H1 (cell line): ENCODE measurements at regions not wholly inside any gene's neighbourhood (a gene's known extent, or its start where the extent isn't known, plus 50 kb on each side); places are given as distances from the start of the nearest gene placed in this dataset.

Source experiments
- CTCF ChIA-PET: fragments of 300-600 bp; sonication (Branson Sonifier 250); formaldehyde crosslinking; loops from one replicate; lab custom pipeline; 2021; ENCODE audit not compliant: partially characterized antibody; lab: Charles Lee
- POLR2A ChIA-PET: fragments of 300-600 bp; sonication (Branson Sonifier 250); formaldehyde crosslinking; loops from one replicate; lab custom pipeline; 2021; ENCODE audit warnings: inconsistent platforms; ENCODE audit not compliant: partially characterized antibody; lab: Charles Lee
- DNase-seq, 2 experiments: peaks; one replicate each; pipeline versions ENCODE4 v3.0.0 to v3.0.0-alpha.2; 2010 to 2022; ENCODE audit warnings: low spot score in 2 of 2, low read depth in 1 of 2, mixed read lengths in 1 of 2
- FAIRE-seq: peaks from 2 replicates; lab custom pipeline; 2011; peaks lifted over from hg19 to GRCh38; lab: Jason Lieb, UNC
- H2AFZ ChIP-seq: 2 replicates; pipeline ENCODE4 v1.8.1; 2012; ENCODE audit warnings: low read length, inconsistent platforms
- H2AK5ac ChIP-seq: 2 replicates; pipeline ENCODE4 v1.6.1; 2013; ENCODE audit warnings: low read depth, low read length
- H2BK120ac ChIP-seq: replicated peaks from 2 replicates; pipeline ENCODE3; 2013; ENCODE audit warnings: low read depth, low read length, inconsistent platforms
- H2BK12ac ChIP-seq: 2 replicates; pipeline ENCODE4 v1.6.1; 2013; ENCODE audit warnings: low read depth, low read length
- H2BK15ac ChIP-seq: 2 replicates; pipeline ENCODE4 v1.6.1; 2013; ENCODE audit warnings: low read length
- H2BK20ac ChIP-seq: 2 replicates; pipeline ENCODE4 v1.6.1; 2013; ENCODE audit warnings: low read length
- H2BK5ac ChIP-seq: 2 replicates; pipeline ENCODE4 v1.6.1; 2013; ENCODE audit warnings: low read depth, low read length
- H3K14ac ChIP-seq: 2 replicates; pipeline ENCODE4 v1.6.1; 2013; ENCODE audit warnings: inconsistent platforms; ENCODE audit not compliant: insufficient read length
- H3K18ac ChIP-seq: 2 replicates; pipeline ENCODE4 v1.6.1; 2013; ENCODE audit warnings: low read length; ENCODE audit errors: extremely low read depth
- H3K23ac ChIP-seq: 2 replicates; pipeline ENCODE4 v1.6.1; 2013; ENCODE audit warnings: inconsistent platforms; ENCODE audit not compliant: insufficient read length
- H3K23me2 ChIP-seq: 2 replicates; pipeline ENCODE4 v1.6.1; 2013; ENCODE audit warnings: low read depth, low read length
- H3K27ac ChIP-seq: 2 replicates; pipeline ENCODE4 v1.6.1; 2011; ENCODE audit warnings: low read depth, low read length, inconsistent platforms
- H3K27me3 ChIP-seq, 4 experiments: replicated peaks in 1 of 4; 1 replicate in 1 of 4; 2 replicates in 3 of 4; pipeline versions ENCODE4 v1.6.1 to v1.8.1; 2011 to 2013; ENCODE audit warnings: low read length in 3 of 4, mild to moderate bottlenecking in 3 of 4, inconsistent platforms in 2 of 4, mixed read lengths in 2 of 4, moderate library complexity in 1 of 4; ENCODE audit not compliant: control insufficient read depth in 3 of 4, insufficient read depth in 3 of 4; ENCODE audit errors: extremely low read depth in 1 of 4
- H3K36me3 ChIP-seq, 4 experiments: 2 replicates each; pipeline versions ENCODE4 v1.6.1 to v1.8.1; 2011 to 2013; ENCODE audit warnings: mild to moderate bottlenecking in 4 of 4, low read length in 3 of 4, moderate library complexity in 2 of 4, control low read depth in 1 of 4, inconsistent platforms in 1 of 4; ENCODE audit not compliant: insufficient read depth in 4 of 4, control insufficient read depth in 2 of 4
- H3K4ac ChIP-seq: replicated peaks from 2 replicates; pipeline ENCODE3; 2013; ENCODE audit warnings: low read length, low read depth, mixed read lengths, inconsistent platforms; ENCODE audit not compliant: insufficient read length
- H3K4me1 ChIP-seq, 4 experiments: replicated peaks in 1 of 4; 1 replicate in 1 of 4; 2 replicates in 3 of 4; pipeline versions ENCODE4 v1.6.1 to v1.8.1; 2011 to 2013; ENCODE audit warnings: low read length in 3 of 4, inconsistent platforms in 2 of 4, mixed read lengths in 1 of 4; ENCODE audit not compliant: insufficient read depth in 4 of 4, control insufficient read depth in 3 of 4
- H3K4me2 ChIP-seq, 2 experiments: 2 replicates each; pipeline versions ENCODE4 v1.6.1 to v1.8.1; 2011 to 2013; ENCODE audit warnings: low read depth in 2 of 2, low read length in 2 of 2, control low read depth in 1 of 2, inconsistent platforms in 1 of 2, mild to moderate bottlenecking in 1 of 2; ENCODE audit not compliant: insufficient read depth in 1 of 2
- H3K4me3 ChIP-seq, 4 experiments: fragments of 200-600, 300-600 bp in 1 of 4; sonication (generic), shearing (Covaris generic), sonication (Bioruptor Twin) in 1 of 4; 2 replicates each; pipeline versions ENCODE4 v1.5.1 to v1.8.1; 2011 to 2016; ENCODE audit warnings: low read length in 4 of 4, low read depth in 3 of 4, control low read depth in 2 of 4, inconsistent platforms in 2 of 4, mild to moderate bottlenecking in 2 of 4, mixed read lengths in 1 of 4, moderate library complexity in 1 of 4; ENCODE audit not compliant: insufficient read depth in 2 of 4; ENCODE audit errors: extremely low read depth in 1 of 4
- H3K56ac ChIP-seq: replicated peaks from 2 replicates; pipeline ENCODE3; 2013; ENCODE audit warnings: low read depth, mild to moderate bottlenecking, mixed read lengths, low read length, inconsistent platforms; ENCODE audit not compliant: insufficient read length
- H3K79me1 ChIP-seq: 2 replicates; pipeline ENCODE4 v1.6.1; 2013; ENCODE audit warnings: low read depth, low read length, control low read depth
- H3K79me2 ChIP-seq, 2 experiments: 2 replicates each; pipeline versions ENCODE4 v1.6.1 to v1.8.1; 2012 to 2013; ENCODE audit warnings: low read length in 2 of 2, mild to moderate bottlenecking in 2 of 2, inconsistent platforms in 1 of 2; ENCODE audit not compliant: insufficient read depth in 2 of 2, control insufficient read depth in 1 of 2
- H3K9ac ChIP-seq, 4 experiments: replicated peaks in 1 of 4; 1 replicate in 1 of 4; 2 replicates in 3 of 4; pipeline versions ENCODE4 v1.6.1 to v1.8.1; 2011 to 2013; ENCODE audit warnings: low read depth in 3 of 4, low read length in 3 of 4, control low read depth in 2 of 4, mild to moderate bottlenecking in 2 of 4, moderate library complexity in 2 of 4, inconsistent platforms in 1 of 4; ENCODE audit errors: extremely low read depth in 1 of 4
- H3K9me3 ChIP-seq, 2 experiments: 2 replicates each; pipeline versions ENCODE4 v1.6.1 to v1.8.1; 2012 to 2013; ENCODE audit warnings: mild to moderate bottlenecking in 2 of 2, moderate library complexity in 2 of 2, control low read depth in 1 of 2, inconsistent platforms in 1 of 2, low read depth in 1 of 2, low read length in 1 of 2, mixed read lengths in 1 of 2; ENCODE audit not compliant: insufficient read depth in 2 of 2
- H4K20me1 ChIP-seq, 2 experiments: replicated peaks in 1 of 2; 2 replicates each; pipeline versions ENCODE3 to v1.8.1; 2011 to 2013; ENCODE audit warnings: inconsistent platforms in 2 of 2, low read length in 2 of 2, mild to moderate bottlenecking in 1 of 2; ENCODE audit not compliant: insufficient read depth in 2 of 2, control insufficient read depth in 1 of 2
- H4K5ac ChIP-seq: 2 replicates; pipeline ENCODE4 v1.6.1; 2013; ENCODE audit warnings: low read length, low read depth, mixed read lengths, inconsistent platforms; ENCODE audit not compliant: insufficient read length
- H4K8ac ChIP-seq: 2 replicates; pipeline ENCODE4 v1.8.0; 2013; ENCODE audit warnings: mild to moderate bottlenecking, moderate library complexity, low read length, inconsistent platforms; ENCODE audit not compliant: insufficient read depth; ENCODE audit errors: extremely low read depth
- H4K91ac ChIP-seq: replicated peaks from 2 replicates; pipeline ENCODE3; 2013; ENCODE audit warnings: low read length, mixed read lengths, inconsistent platforms; ENCODE audit not compliant: insufficient read length
- NRF1 ChIP-seq: IDR thresholded peaks from 2 replicates; pipeline ENCODE4 v1.6.1; 2011; ENCODE audit warnings: mild to moderate bottlenecking, low read depth, low read length, improper control_type of control experiment
- WGBS, 2 experiments: shearing (Covaris generic) in 1 of 2; methylation state at CpG; one replicate each; pipeline versions ENCODE4 v1.1.6 to v1.1.7; 2013 to 2015; ENCODE audit warnings: low lambda C conversion rate in 2 of 2, mixed read lengths in 2 of 2, inconsistent platforms in 1 of 2, low coverage in 1 of 2, missing lambda C conversion rate in 1 of 2; ENCODE audit not compliant: insufficient replicate concordance in 2 of 2, insufficient coverage in 1 of 2, insufficient read length in 1 of 2; ENCODE audit errors: extremely low coverage in 1 of 2, missing lambda C conversion rate in 1 of 2; 5-methylcytosine and 5-hydroxymethylcytosine counted together

- Histone ChIP-seq H4K8ac (no peak overlapping the region), H3K23ac (no peak overlapping the region), H3K4ac (no peak overlapping the region), H4K5ac (no peak overlapping the region), H2BK15ac (no peak overlapping the region), H2BK5ac (no peak overlapping the region), H3K9me3 (no peaks in the 10 kb centered on the region), H3K4me2 (no peak overlapping the region), H4K91ac (no peak overlapping the region), H3K27ac (no peak overlapping the region), H3K4me1 (peaks cover 0 to 3% (median 0%) of the 10 kb centered on the region in 4 experiments; a peak in 1 of 7 replicates), H3K79me2 (no peaks in the 10 kb centered on the region), H2AK5ac (no peak overlapping the region), H3K23me2 (no peaks in the 10 kb centered on the region; the same call in 1 of the 2 replicates), H3K18ac (no peak overlapping the region), H2BK20ac (no peak overlapping the region), H3K4me3 (no peak overlapping the region), H2BK120ac (no peak overlapping the region), H3K14ac (no peak overlapping the region), H3K36me3 (no peaks in the 10 kb centered on the region), H2AFZ (no peak overlapping the region), H3K79me1 (no peaks in the 10 kb centered on the region), H4K20me1 (no peaks in the 10 kb centered on the region), H3K56ac (no peak overlapping the region), H3K27me3 (no peaks in the 10 kb centered on the region), H2BK12ac (no peak overlapping the region), H3K9ac (no peak overlapping the region)
- POLR2A ChIA-PET = no interaction called here
- CTCF ChIA-PET = interaction anchor here (1.4 kb wide), 1 partner anchor 166 kb away, joined by 4 read pairs; no protein-coding TSS in a partner anchor
- FAIRE-seq = no peak
- TF ChIP-seq NRF1 = no peak
- 91% methylated on average over 2 of the region's 2 CpGs; no CpG with 5 or more reads in 1 of the 2 experiments for WGBS, 2 experiments
- DNase-seq = no peak
These were observed 536.1 kb downstream of the SLC4A3 start for GRCh38 chr2:220163486-220163885.
